Stimulated activated memory B cell treated with anti-CD40 and anti-IgM and Interleukin-4, amounts not matched to agents 10 μg/mL and 1 μg/mL and 100 μg/mL, for 72 hours (primary cell): ENCODE measurements at regions not wholly inside any gene's neighbourhood (a gene's known extent, or its start where the extent isn't known, plus 50 kb on each side); places are given as distances from the start of the nearest gene placed in this dataset.
A peak's percentile ranks its signal among the peaks of the same experiment; 100 is the strongest.

Source experiments
- ATAC-seq: fragments of 150-1000 bp; cut with Tn5 transposase; 2 replicates; pipeline ENCODE4 v1.10.0; 2021
- H3K27ac Mint-ChIP-seq: one replicate; pipeline ENCODE4 v1.8.0; 2022; ENCODE audit warnings: mild to moderate bottlenecking, mixed read lengths
- H3K27me3 Mint-ChIP-seq: one replicate; pipeline ENCODE4 v1.8.0; 2022; ENCODE audit warnings: mixed read lengths
- H3K36me3 Mint-ChIP-seq: one replicate; pipeline ENCODE4 v1.8.0; 2022; ENCODE audit warnings: mixed read lengths
- H3K4me1 Mint-ChIP-seq: one replicate; pipeline ENCODE4 v1.8.0; 2022; ENCODE audit warnings: mixed read lengths
- H3K4me3 Mint-ChIP-seq: one replicate; pipeline ENCODE4 v1.8.0; 2022; ENCODE audit warnings: mild to moderate bottlenecking, moderate library complexity, mixed read lengths
- H3K9me3 Mint-ChIP-seq: one replicate; pipeline ENCODE4 v1.8.0; 2022; ENCODE audit warnings: mixed read lengths

- Mint-ChIP-seq H3K4me3 (no peak overlapping the region), H3K36me3 (no peaks in the 10 kb centered on the region), H3K4me1 (peaks cover 12% of the 10 kb centered on the region), H3K27ac (no peak overlapping the region), H3K27me3 (peaks cover 12% of the 10 kb centered on the region), H3K9me3 (no peaks in the 10 kb centered on the region)
- ATAC-seq, result no peak
Observed at GRCh38 chr13:44260336-44260735, 113.3 kb upstream of the SERP2 start.

GRCh38 chr13:44263751-44264620 is 109.6 kb upstream of the SERP2 start:
- Mint-ChIP-seq H3K9me3 (peaks cover 4% of the 10 kb centered on the region), H3K4me3 (no peak overlapping the region), H3K36me3 (no peaks in the 10 kb centered on the region), H3K4me1 (peaks cover 11% of the 10 kb centered on the region), H3K27me3 (peaks cover 36% of the 10 kb centered on the region), H3K27ac (no peak overlapping the region)
- ATAC-seq, result no peak

- no peaks in the 10 kb centered on the region for H3K36me3 Mint-ChIP-seq
- no peak overlapping the region for H3K27ac Mint-ChIP-seq
- ATAC-seq, result no peak
- H3K27me3 Mint-ChIP-seq, result peaks cover 36% of the 10 kb centered on the region
- H3K9me3 Mint-ChIP-seq, result peaks cover 4% of the 10 kb centered on the region
- H3K4me3 Mint-ChIP-seq, result no peak overlapping the region
- H3K4me1 Mint-ChIP-seq, result no peaks in the 10 kb centered on the region
Observed at GRCh38 chr13:44266305-44266704, 107.3 kb upstream of the SERP2 start.

GRCh38 chr13:44266772-44267171 is 106.9 kb upstream of the SERP2 start:
- Mint-ChIP-seq H3K4me3 (no peak overlapping the region), H3K27ac (no peak overlapping the region), H3K4me1 (no peaks in the 10 kb centered on the region), H3K27me3 (peaks cover 36% of the 10 kb centered on the region), H3K36me3 (no peaks in the 10 kb centered on the region), H3K9me3 (peaks cover 4% of the 10 kb centered on the region)
- no peak for ATAC-seq

GRCh38 chr13:44267203-44267602 is 106.4 kb upstream of the SERP2 start:
- peaks cover 4% of the 10 kb centered on the region for H3K9me3 Mint-ChIP-seq
- ATAC-seq, result no peak

GRCh38 chr13:44267980-44268379 is 105.6 kb upstream of the SERP2 start:
- Mint-ChIP-seq H3K9me3 (peaks cover 4% of the 10 kb centered on the region), H3K27ac (no peak overlapping the region), H3K4me3 (no peak overlapping the region), H3K4me1 (no peaks in the 10 kb centered on the region), H3K36me3 (no peaks in the 10 kb centered on the region), H3K27me3 (peaks cover 36% of the 10 kb centered on the region)
- no peak for ATAC-seq

More at GRCh38 chr13:44267203-44267602, 106.4 kb upstream of the SERP2 start:
- Mint-ChIP-seq H3K4me3 (no peak overlapping the region), H3K27ac (no peak overlapping the region), H3K4me1 (no peaks in the 10 kb centered on the region), H3K27me3 (peaks cover 36% of the 10 kb centered on the region), H3K36me3 (no peaks in the 10 kb centered on the region)

GRCh38 chr13:44268980-44269379 is 104.6 kb upstream of the SERP2 start:
- peaks cover 4% of the 10 kb centered on the region for H3K9me3 Mint-ChIP-seq
- H3K27ac Mint-ChIP-seq, result no peak overlapping the region
- H3K36me3 Mint-ChIP-seq, result no peaks in the 10 kb centered on the region

GRCh38 chr13:44270150-44270549 is 103.5 kb upstream of the SERP2 start:
- Mint-ChIP-seq H3K9me3 (peaks cover 4% of the 10 kb centered on the region), H3K27ac (no peak overlapping the region)

More at GRCh38 chr13:44268980-44269379, 104.6 kb upstream of the SERP2 start:
- ATAC-seq, result no peak
- H3K4me1 Mint-ChIP-seq, result peaks cover 2% of the 10 kb centered on the region
- H3K4me3 Mint-ChIP-seq, result no peak overlapping the region
- peaks cover 36% of the 10 kb centered on the region for H3K27me3 Mint-ChIP-seq

GRCh38 chr13:44271031-44271455 is 102.6 kb upstream of the SERP2 start:
- peaks cover 17% of the 10 kb centered on the region for H3K27me3 Mint-ChIP-seq
- H3K4me3 Mint-ChIP-seq, result no peak overlapping the region
- H3K9me3 Mint-ChIP-seq, result peaks cover 4% of the 10 kb centered on the region
- no peak overlapping the region for H3K27ac Mint-ChIP-seq
- H3K36me3 Mint-ChIP-seq, result peaks cover 8% of the 10 kb centered on the region
- no peak for ATAC-seq
- peaks cover 18% of the 10 kb centered on the region for H3K4me1 Mint-ChIP-seq

More at GRCh38 chr13:44270150-44270549, 103.5 kb upstream of the SERP2 start:
- H3K36me3 Mint-ChIP-seq, result no peaks in the 10 kb centered on the region
- H3K4me3 Mint-ChIP-seq, result no peak overlapping the region
- H3K4me1 Mint-ChIP-seq, result peaks cover 10% of the 10 kb centered on the region
- peaks cover 25% of the 10 kb centered on the region for H3K27me3 Mint-ChIP-seq
- no peak for ATAC-seq

GRCh38 chr13:44271473-44271872 is 102.2 kb upstream of the SERP2 start:
- Mint-ChIP-seq H3K4me1 (peaks cover 20% of the 10 kb centered on the region), H3K4me3 (no peak overlapping the region), H3K27me3 (peaks cover 13% of the 10 kb centered on the region), H3K27ac (no peak overlapping the region), H3K9me3 (peaks cover 4% of the 10 kb centered on the region), H3K36me3 (peaks cover 8% of the 10 kb centered on the region)
- ATAC-seq, result no peak

GRCh38 chr13:44271915-44272341 is 101.7 kb upstream of the SERP2 start:
- H3K4me1 Mint-ChIP-seq, result peaks cover 20% of the 10 kb centered on the region
- H3K27ac Mint-ChIP-seq, result no peak overlapping the region
- H3K36me3 Mint-ChIP-seq, result peaks cover 11% of the 10 kb centered on the region
- ATAC-seq, result no peak
- peaks cover 5% of the 10 kb centered on the region for H3K9me3 Mint-ChIP-seq
- peaks cover 13% of the 10 kb centered on the region for H3K27me3 Mint-ChIP-seq
- no peak overlapping the region for H3K4me3 Mint-ChIP-seq

- Mint-ChIP-seq H3K4me3 (no peak overlapping the region), H3K27me3 (peaks cover 10% of the 10 kb centered on the region), H3K36me3 (peaks cover 14% of the 10 kb centered on the region), H3K4me1 (peaks cover 20% of the 10 kb centered on the region), H3K9me3 (peaks cover 3% of the 10 kb centered on the region), H3K27ac (no peak overlapping the region)
- no peak for ATAC-seq
Observed at GRCh38 chr13:44272692-44273091, 100.9 kb upstream of the SERP2 start.

- peaks cover 20% of the 10 kb centered on the region for H3K4me1 Mint-ChIP-seq
- peaks cover 14% of the 10 kb centered on the region for H3K36me3 Mint-ChIP-seq
- ATAC-seq, result no peak
- peaks cover 3% of the 10 kb centered on the region for H3K9me3 Mint-ChIP-seq
- H3K4me3 Mint-ChIP-seq, result no peak overlapping the region
- no peak overlapping the region for H3K27ac Mint-ChIP-seq
- H3K27me3 Mint-ChIP-seq, result peaks cover 13% of the 10 kb centered on the region
Observed at GRCh38 chr13:44273216-44273615, 100.4 kb upstream of the SERP2 start.

- peak; percentile 87 for ATAC-seq
- peaks cover 20% of the 10 kb centered on the region for H3K4me1 Mint-ChIP-seq
- H3K27ac Mint-ChIP-seq, result peak overlapping the region; percentile 86
- H3K9me3 Mint-ChIP-seq, result peaks cover 3% of the 10 kb centered on the region
- peak overlapping the region; percentile 73 for H3K4me3 Mint-ChIP-seq
- H3K36me3 Mint-ChIP-seq, result peaks cover 14% of the 10 kb centered on the region
- H3K27me3 Mint-ChIP-seq, result peaks cover 21% of the 10 kb centered on the region
Observed at GRCh38 chr13:44273991-44274770, 99.4 kb upstream of the SERP2 start.

GRCh38 chr13:44274771-44275205 is 98.8 kb upstream of the SERP2 start:
- Mint-ChIP-seq H3K4me3 (peak overlapping the region; percentile 73), H3K4me1 (peaks cover 20% of the 10 kb centered on the region), H3K27me3 (peaks cover 24% of the 10 kb centered on the region), H3K36me3 (peaks cover 14% of the 10 kb centered on the region), H3K27ac (peak overlapping the region; percentile 86), H3K9me3 (peaks cover 3% of the 10 kb centered on the region)
- ATAC-seq, result peak; percentile 18
